CD14-positive monocyte (primary cell): ENCODE measurements at regions not wholly inside any gene's neighbourhood (a gene's known extent, or its start where the extent isn't known, plus 50 kb on each side); places are given as distances from the start of the nearest gene placed in this dataset.

Experiments used
- DNase-seq, 3 donors: peaks; one replicate each; pipeline ENCODE4 v3.0.0-alpha.2; 2011 to 2022
- H2AFZ ChIP-seq: 2 replicates; pipeline ENCODE4 v1.6.0; 2012; ENCODE audit warnings: mild to moderate bottlenecking, low read depth, low read length, inconsistent platforms; ENCODE audit not compliant: insufficient read depth, poor library complexity, severe bottlenecking
- H3K27ac ChIP-seq, 2 donors: 1 replicate in 1 of 2; 2 replicates in 1 of 2; pipeline ENCODE4 v1.5.1; 2012 to 2013; ENCODE audit warnings: low read length in 2 of 2, control low read depth in 1 of 2, inconsistent platforms in 1 of 2, low read depth in 1 of 2, mild to moderate bottlenecking in 1 of 2
- H3K27me3 ChIP-seq, 2 donors: one replicate each; pipeline versions ENCODE4 v1.6.0 to v1.6.1; 2011 to 2013; ENCODE audit warnings: low read length in 2 of 2; ENCODE audit not compliant: control insufficient read depth in 2 of 2, insufficient read depth in 2 of 2
- H3K36me3 ChIP-seq, 2 donors: replicated peaks in 1 of 2; 1 replicate in 1 of 2; 2 replicates in 1 of 2; pipeline versions ENCODE4 v1.5.1 to v1.6.1; 2012 to 2013; ENCODE audit warnings: low read length in 2 of 2, control low read depth in 1 of 2, inconsistent platforms in 1 of 2, mild to moderate bottlenecking in 1 of 2; ENCODE audit not compliant: insufficient read depth in 2 of 2, control insufficient read depth in 1 of 2
- H3K4me1 ChIP-seq, 2 donors: 1 replicate in 1 of 2; 2 replicates in 1 of 2; pipeline versions ENCODE4 v1.5.1 to v1.6.1; 2012 to 2013; ENCODE audit warnings: low read length in 2 of 2, control low read depth in 1 of 2, inconsistent platforms in 1 of 2, mild to moderate bottlenecking in 1 of 2, moderate library complexity in 1 of 2; ENCODE audit not compliant: insufficient read depth in 2 of 2, control insufficient read depth in 1 of 2
- H3K4me2 ChIP-seq: replicated peaks from 2 replicates; pipeline ENCODE3; 2012; ENCODE audit warnings: low read length, moderate library complexity, mild to moderate bottlenecking; ENCODE audit not compliant: poor library complexity, severe bottlenecking; ENCODE audit errors: extremely low read depth
- H3K4me3 ChIP-seq, 3 experiments: fragments of 200-600 bp in 1 of 3; sonication (generic) in 1 of 3; replicated peaks in 1 of 3; 1 replicate in 2 of 3; 2 replicates in 1 of 3; pipeline ENCODE4 v1.5.1; 2011 to 2013; ENCODE audit warnings: low read length in 3 of 3, mild to moderate bottlenecking in 3 of 3, control low read depth in 2 of 3, low read depth in 2 of 3, inconsistent platforms in 1 of 3, moderate library complexity in 1 of 3
- H3K79me2 ChIP-seq: 2 replicates; pipeline ENCODE4 v1.6.0; 2012; ENCODE audit warnings: mild to moderate bottlenecking, control low read depth, inconsistent platforms, low read length, moderate library complexity; ENCODE audit not compliant: insufficient read depth
- H3K9ac ChIP-seq: 2 replicates; pipeline ENCODE4 v1.6.0; 2017; ENCODE audit warnings: low read length, mild to moderate bottlenecking; ENCODE audit not compliant: insufficient read depth, poor library complexity, severe bottlenecking
- H3K9me3 ChIP-seq, 2 donors: replicated peaks in 1 of 2; 1 replicate in 1 of 2; 2 replicates in 1 of 2; pipeline versions ENCODE4 v1.5.1 to v1.6.1; 2012 to 2013; ENCODE audit warnings: low read length in 2 of 2, control low read depth in 1 of 2; ENCODE audit not compliant: control insufficient read depth in 1 of 2, insufficient read depth in 1 of 2
- H4K20me1 ChIP-seq: 2 replicates; pipeline ENCODE4 v1.6.0; 2012; ENCODE audit warnings: mild to moderate bottlenecking, low read length, control low read depth, moderate library complexity; ENCODE audit not compliant: insufficient read depth
- H3K27ac Mint-ChIP-seq, 7 donors: one replicate each; pipeline ENCODE4 v1.8.0; 2020; ENCODE audit warnings: mild to moderate bottlenecking in 7 of 7, mixed read lengths in 7 of 7, moderate library complexity in 6 of 7, inconsistent platforms in 2 of 7
- H3K27me3 Mint-ChIP-seq, 3 donors: one replicate each; pipeline ENCODE4 v1.8.0; 2021 to 2022; ENCODE audit warnings: low read depth in 3 of 3, mild to moderate bottlenecking in 3 of 3, mixed read lengths in 3 of 3, moderate library complexity in 3 of 3, inconsistent platforms in 1 of 3
- H3K36me3 Mint-ChIP-seq, 2 donors: one replicate each; pipeline ENCODE4 v1.8.0; 2020; ENCODE audit warnings: mixed read lengths in 2 of 2, inconsistent platforms in 1 of 2, mild to moderate bottlenecking in 1 of 2
- H3K4me1 Mint-ChIP-seq: one replicate; pipeline ENCODE4 v1.8.0; 2020; ENCODE audit warnings: mild to moderate bottlenecking, mixed read lengths
- H3K4me3 Mint-ChIP-seq, 2 donors: one replicate each; pipeline ENCODE4 v1.8.0; 2020; ENCODE audit warnings: mild to moderate bottlenecking in 2 of 2, mixed read lengths in 2 of 2, moderate library complexity in 1 of 2
- H3K9me3 Mint-ChIP-seq, 7 donors: one replicate each; pipeline ENCODE4 v1.8.0; 2020 to 2022; ENCODE audit warnings: mixed read lengths in 7 of 7, mild to moderate bottlenecking in 6 of 7, moderate library complexity in 6 of 7, inconsistent platforms in 2 of 7
- CTCF ChIP-seq: fragments of 200-600 bp; IDR thresholded peaks from one replicate; pipeline ENCODE4 v1.8.0; 2022; ENCODE audit warnings: antibody characterized with exemption, mild to moderate bottlenecking
- WGBS: methylation state at CpG from one replicate; pipeline ENCODE4 v1.1.5; 2013; ENCODE audit warnings: missing lambda C conversion rate; ENCODE audit not compliant: insufficient coverage; 5-methylcytosine and 5-hydroxymethylcytosine counted together
- intact Hi-C, 2 donors: fragments of 100-400 bp; cut with micrococcal nuclease; formaldehyde crosslinking; loops; one replicate each; pipeline versions ENCODE4 v1.15.0 to v1.15.1; 2023

GRCh38 chr2:134011936-134012586 lies 241.8 kb upstream of the MGAT5 start:
- no peak for TF ChIP-seq CTCF
- Histone ChIP-seq H3K27ac (no peak overlapping the region), H3K79me2 (no peaks in the 10 kb centered on the region), H2AFZ (no peak overlapping the region), H3K4me1 (no peaks in the 10 kb centered on the region), H3K9ac (no peak overlapping the region), H4K20me1 (no peaks in the 10 kb centered on the region), H3K36me3 (no peaks in the 10 kb centered on the region), H3K4me3 (no peak overlapping the region), H3K4me2 (no peak overlapping the region), H3K27me3 (no peaks in the 10 kb centered on the region), H3K9me3 (no peaks in the 10 kb centered on the region)
- H3K27ac Mint-ChIP-seq: no peak overlapping the region
- 93% methylated on average over 4 of the region's 6 CpGs for WGBS
- H3K9me3 Mint-ChIP-seq: peaks cover 0 to 3% (median 0%) of the 10 kb centered on the region in 7 donors
- intact Hi-C loops: no loop called here
- peaks cover 0 to 13% (median 11%) of the 10 kb centered on the region in 3 donors for H3K27me3 Mint-ChIP-seq
- no peak overlapping the region for H3K4me3 Mint-ChIP-seq
- DNase-seq: no peak
- H3K36me3 Mint-ChIP-seq: no peaks in the 10 kb centered on the region
- H3K4me1 Mint-ChIP-seq: no peaks in the 10 kb centered on the region

GRCh38 chr2:134014196-134014960 lies 239.5 kb upstream of the MGAT5 start:
- H3K27me3 ChIP-seq: peaks cover 0 to 3% of the 10 kb centered on the region in 2 donors
- no peaks in the 10 kb centered on the region for H4K20me1 ChIP-seq
- intact Hi-C loops: no loop called here
- Mint-ChIP-seq H3K36me3 (no peaks in the 10 kb centered on the region), H3K4me1 (no peaks in the 10 kb centered on the region), H3K27ac (no peak overlapping the region), H3K9me3 (no peaks in the 10 kb centered on the region), H3K27me3 (peaks cover 7 to 21% (median 12%) of the 10 kb centered on the region in 3 donors), H3K4me3 (no peak overlapping the region)
- H3K4me2 ChIP-seq: no peak overlapping the region
- H3K27ac ChIP-seq: no peak overlapping the region
- no peak overlapping the region for H2AFZ ChIP-seq
- no peaks in the 10 kb centered on the region for H3K9me3 ChIP-seq
- H3K79me2 ChIP-seq: no peaks in the 10 kb centered on the region
- no peak for TF ChIP-seq CTCF
- no peaks in the 10 kb centered on the region for H3K36me3 ChIP-seq
- H3K9ac ChIP-seq: no peak overlapping the region
- no peaks in the 10 kb centered on the region for H3K4me1 ChIP-seq
- DNase-seq: no peak
- WGBS: no CpG with 5 or more reads among the region's 3 CpGs
- H3K4me3 ChIP-seq: no peak overlapping the region
